ENCODE measurements at regions not wholly inside any gene's neighbourhood (a gene's known extent, or its start where the extent isn't known, plus 50 kb on each side); places are given as distances from the start of the nearest gene placed in this dataset.

DNA sequence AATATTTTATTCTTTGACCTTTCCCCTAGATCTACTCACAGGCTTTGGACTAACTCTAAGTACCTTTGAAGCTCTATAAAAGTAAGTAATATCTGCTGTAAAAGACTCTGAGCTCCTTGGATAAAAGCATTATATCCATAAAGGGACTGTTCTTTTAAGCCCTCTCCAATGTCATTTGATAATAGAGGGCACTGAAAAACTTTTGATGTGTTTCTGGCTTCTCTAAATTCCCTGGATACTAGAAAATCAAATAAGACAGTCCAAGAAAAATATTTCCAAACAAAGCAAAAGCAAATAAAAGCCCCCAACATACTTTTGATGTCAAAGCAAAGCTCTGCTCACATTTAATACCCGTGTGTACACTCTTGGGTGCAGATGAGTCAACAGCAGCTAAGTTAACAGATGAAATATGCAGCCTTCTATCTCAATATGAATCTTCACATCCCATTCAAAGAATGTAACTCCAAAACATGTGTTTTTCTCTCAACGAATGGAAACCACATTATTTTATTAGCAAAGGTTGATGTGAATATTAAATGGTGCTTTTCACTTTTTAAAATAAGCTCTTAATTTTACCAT, 230.3 kb downstream of the CENPF start:
- no peak overlapping the region for H3K4me3 Mint-ChIP-seq
- no peak for ATAC-seq
- no peak for DNase-seq (ENCODE audit: low spot score)
- H3K9me3 Mint-ChIP-seq = peaks cover 14% of the 10 kb centered on the region
- no peaks in the 10 kb centered on the region for H3K27me3 Mint-ChIP-seq
- no peak overlapping the region for H3K27ac Mint-ChIP-seq
- no peaks in the 10 kb centered on the region for H3K4me1 Mint-ChIP-seq (ENCODE audit: low read depth in 2 of 2)
- H3K36me3 Mint-ChIP-seq = no peaks in the 10 kb centered on the region

- H3K4me3 Mint-ChIP-seq = no peak overlapping the region
- DNase-seq (ENCODE audit: low spot score) (no peak), ATAC-seq (no peak)
- no peaks in the 10 kb centered on the region for H3K4me1 Mint-ChIP-seq (ENCODE audit: low read depth in 2 of 2)
- H3K36me3 Mint-ChIP-seq = no peaks in the 10 kb centered on the region
- peaks cover 12% of the 10 kb centered on the region for H3K9me3 Mint-ChIP-seq
- no peaks in the 10 kb centered on the region for H3K27me3 Mint-ChIP-seq
- no peak overlapping the region for H3K27ac Mint-ChIP-seq
Measured at GRCh38 chr1:214837376-214837775, 234.4 kb downstream of the CENPF start.

DNA sequence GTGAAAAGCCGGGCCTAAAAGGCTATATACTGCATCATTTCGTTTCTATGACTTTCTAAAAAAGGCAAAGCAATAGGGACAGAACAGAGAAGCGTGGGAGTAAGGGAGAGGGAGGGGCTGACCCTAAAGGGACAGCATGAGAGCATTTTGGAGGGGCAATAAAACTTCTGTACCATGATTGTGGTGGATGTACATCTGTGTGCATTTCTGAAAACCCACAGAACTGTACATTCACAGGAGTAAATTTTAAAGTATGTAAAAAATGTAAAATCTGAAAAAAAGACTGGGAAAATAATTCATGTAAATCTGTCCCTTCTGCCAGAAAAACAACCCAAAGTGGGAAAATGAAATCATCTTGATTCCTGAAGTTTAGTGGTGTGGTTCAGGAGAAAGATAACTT, 235.4 kb downstream of the CENPF start:
- H3K27me3 Mint-ChIP-seq = no peaks in the 10 kb centered on the region
- ATAC-seq = no peak
- H3K36me3 Mint-ChIP-seq = no peaks in the 10 kb centered on the region
- H3K27ac Mint-ChIP-seq = no peak overlapping the region
- H3K9me3 Mint-ChIP-seq = peaks cover 10% of the 10 kb centered on the region
- DNase-seq (ENCODE audit: low spot score) = no peak
- H3K4me1 Mint-ChIP-seq (ENCODE audit: low read depth in 2 of 2) = no peaks in the 10 kb centered on the region
- H3K4me3 Mint-ChIP-seq = no peak overlapping the region

DNA sequence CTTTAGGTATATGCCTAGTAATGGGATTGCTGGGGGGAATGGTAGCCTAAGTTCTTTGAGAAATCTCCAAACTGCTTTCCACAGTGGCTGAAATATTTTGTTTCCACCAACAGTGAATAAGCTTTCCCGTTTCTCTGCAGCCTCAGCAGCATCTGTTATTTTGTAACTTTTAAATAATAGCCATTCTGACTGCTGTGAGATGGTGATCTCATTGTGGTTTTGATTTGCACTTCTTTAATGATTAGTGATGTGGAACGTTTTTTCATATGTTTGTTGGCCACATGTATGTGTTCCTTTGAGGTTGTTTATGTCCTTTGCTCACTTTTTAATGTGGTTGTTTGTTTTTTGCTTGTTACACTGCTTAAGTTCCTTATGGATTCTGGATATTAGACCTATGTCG, 237.4 kb downstream of the CENPF start:
- no peak for ATAC-seq
- H3K4me3 Mint-ChIP-seq = no peak overlapping the region

GRCh38 chr1:214842856-214843255, 239.7 kb upstream of the KCNK2 start:
- Mint-ChIP-seq H3K36me3 (no peaks in the 10 kb centered on the region), H3K4me1 (ENCODE audit: low read depth in 2 of 2) (no peaks in the 10 kb centered on the region), H3K9me3 (peaks cover 9% of the 10 kb centered on the region), H3K4me3 (no peak overlapping the region), H3K27ac (no peak overlapping the region), H3K27me3 (no peaks in the 10 kb centered on the region)
- DNase-seq (ENCODE audit: low spot score) = no peak
- ATAC-seq = no peak

More for the DNA sequence above, 237.4 kb downstream of the CENPF start:
- DNase-seq (ENCODE audit: low spot score) = no peak
- peaks cover 15% of the 10 kb centered on the region for H3K9me3 Mint-ChIP-seq
- H3K4me1 Mint-ChIP-seq (ENCODE audit: low read depth in 2 of 2) = no peaks in the 10 kb centered on the region
- H3K36me3 Mint-ChIP-seq = no peaks in the 10 kb centered on the region
- H3K27me3 Mint-ChIP-seq = no peaks in the 10 kb centered on the region
- H3K27ac Mint-ChIP-seq = no peak overlapping the region

DNA sequence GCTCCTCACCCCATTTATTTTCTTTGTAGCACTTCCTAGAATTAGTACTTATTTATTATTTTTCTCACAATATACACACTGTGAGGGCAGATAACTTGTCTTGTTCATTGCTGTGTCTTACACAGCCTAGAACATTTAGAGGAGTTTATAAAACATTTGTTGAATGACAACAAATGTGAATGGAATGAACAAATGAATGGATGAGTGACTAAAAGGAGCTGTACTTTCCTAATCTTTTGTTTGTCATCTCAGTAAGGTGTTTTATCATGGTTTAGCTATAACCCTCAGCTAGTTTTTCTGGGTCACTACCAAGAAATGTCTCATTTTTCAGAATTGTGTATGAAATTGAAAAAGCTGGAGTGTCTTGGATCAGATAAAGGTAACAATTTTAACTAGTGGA, 239.3 kb upstream of the KCNK2 start:
- no peaks in the 10 kb centered on the region for H3K4me1 Mint-ChIP-seq (ENCODE audit: low read depth in 2 of 2)
- no peak overlapping the region for H3K4me3 Mint-ChIP-seq
- no peak overlapping the region for H3K27ac Mint-ChIP-seq
- DNase-seq (ENCODE audit: low spot score) (no peak), ATAC-seq (no peak)
- H3K36me3 Mint-ChIP-seq = no peaks in the 10 kb centered on the region
- peaks cover 9% of the 10 kb centered on the region for H3K9me3 Mint-ChIP-seq
- no peaks in the 10 kb centered on the region for H3K27me3 Mint-ChIP-seq

- no peak overlapping the region for H3K27ac Mint-ChIP-seq
- no peak for DNase-seq (ENCODE audit: low spot score)
- no peaks in the 10 kb centered on the region for H3K36me3 Mint-ChIP-seq
- ATAC-seq = no peak
- H3K27me3 Mint-ChIP-seq = no peaks in the 10 kb centered on the region
- no peak overlapping the region for H3K4me3 Mint-ChIP-seq
- no peaks in the 10 kb centered on the region for H3K4me1 Mint-ChIP-seq (ENCODE audit: low read depth in 2 of 2)
- peaks cover 9% of the 10 kb centered on the region for H3K9me3 Mint-ChIP-seq
Measured at GRCh38 chr1:214844319-214844718, 238.2 kb upstream of the KCNK2 start.

DNA sequence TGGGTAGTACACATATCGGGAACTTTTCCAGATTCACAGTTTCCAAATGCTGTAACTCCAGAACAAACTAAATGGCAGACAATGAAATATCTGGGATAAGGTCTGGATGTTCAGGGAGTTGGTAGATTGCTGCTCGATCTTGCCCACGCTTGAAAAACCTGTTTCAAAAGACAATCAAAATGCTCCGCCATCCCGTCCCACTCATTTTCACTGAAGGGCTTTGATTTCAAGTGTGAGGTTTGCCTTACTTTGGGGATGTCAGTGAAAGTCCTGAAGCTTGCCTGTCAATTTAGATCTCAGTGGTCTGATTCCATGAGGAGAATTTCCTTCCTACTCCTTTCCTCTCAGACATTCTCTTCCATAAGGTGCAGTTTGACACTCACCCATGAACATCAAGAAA, 236.3 kb upstream of the KCNK2 start:
- H3K36me3 Mint-ChIP-seq = no peaks in the 10 kb centered on the region
- H3K9me3 Mint-ChIP-seq = peaks cover 15% of the 10 kb centered on the region
- no peak overlapping the region for H3K4me3 Mint-ChIP-seq
- H3K27ac Mint-ChIP-seq = no peak overlapping the region
- H3K27me3 Mint-ChIP-seq = no peaks in the 10 kb centered on the region
- ATAC-seq (no peak), DNase-seq (ENCODE audit: low spot score) (no peak)
- no peaks in the 10 kb centered on the region for H3K4me1 Mint-ChIP-seq (ENCODE audit: low read depth in 2 of 2)

DNA sequence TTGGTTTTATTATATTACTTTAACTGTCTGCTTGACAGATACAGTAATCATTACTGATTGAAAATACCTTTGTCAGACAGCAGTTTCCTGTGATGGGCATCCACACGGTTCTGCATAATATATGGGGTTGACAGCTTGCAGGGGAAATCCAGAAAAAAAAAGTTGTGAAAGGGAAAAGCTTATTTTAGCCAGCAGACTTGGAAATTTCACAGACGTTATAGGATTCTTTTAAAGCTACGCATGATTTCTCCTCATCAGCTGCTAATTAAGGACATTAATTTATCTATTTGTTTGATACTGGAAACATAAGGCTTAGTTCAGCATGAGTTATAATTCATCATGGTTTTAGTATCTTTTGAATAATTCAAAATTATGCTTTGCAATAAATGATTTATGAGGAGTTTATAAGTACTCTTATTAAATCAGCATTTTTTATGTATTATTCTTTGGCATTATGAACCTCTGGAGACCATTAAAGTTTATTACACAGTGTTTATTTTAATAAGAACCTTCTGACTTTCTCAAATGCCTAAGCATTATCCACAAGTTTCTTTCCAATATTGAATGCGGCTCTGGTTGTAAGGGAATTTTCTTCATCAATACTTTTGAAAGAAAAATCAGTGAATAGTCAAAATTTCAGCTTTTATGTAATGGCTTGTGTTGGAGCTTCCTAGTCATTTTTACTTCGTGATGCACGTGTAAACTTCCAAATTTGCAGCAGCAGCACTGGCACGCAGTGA, 235.3 kb upstream of the KCNK2 start:
- H3K36me3 Mint-ChIP-seq = no peaks in the 10 kb centered on the region
- no peak overlapping the region for H3K4me3 Mint-ChIP-seq
- no peak for ATAC-seq

GRCh38 chr1:214848101-214848500, 234.4 kb upstream of the KCNK2 start:
- no peak for ATAC-seq
- H3K27me3 Mint-ChIP-seq = no peaks in the 10 kb centered on the region
- H3K4me1 Mint-ChIP-seq (ENCODE audit: low read depth in 2 of 2) = no peaks in the 10 kb centered on the region
- H3K4me3 Mint-ChIP-seq = no peak overlapping the region
- no peak overlapping the region for H3K27ac Mint-ChIP-seq
- DNase-seq (ENCODE audit: low spot score) = no peak
- H3K36me3 Mint-ChIP-seq = no peaks in the 10 kb centered on the region
- peaks cover 16% of the 10 kb centered on the region for H3K9me3 Mint-ChIP-seq

More for the DNA sequence above, 235.3 kb upstream of the KCNK2 start:
- Mint-ChIP-seq H3K27me3 (no peaks in the 10 kb centered on the region), H3K4me1 (ENCODE audit: low read depth in 2 of 2) (no peaks in the 10 kb centered on the region), H3K9me3 (peaks cover 16% of the 10 kb centered on the region), H3K27ac (no peak overlapping the region)
- no peak for DNase-seq (ENCODE audit: low spot score)

- DNase-seq (ENCODE audit: low spot score) = no peak
- peaks cover 16% of the 10 kb centered on the region for H3K9me3 Mint-ChIP-seq
- no peaks in the 10 kb centered on the region for H3K4me1 Mint-ChIP-seq (ENCODE audit: low read depth in 2 of 2)
- ATAC-seq = no peak
- no peaks in the 10 kb centered on the region for H3K27me3 Mint-ChIP-seq
- no peak overlapping the region for H3K4me3 Mint-ChIP-seq
- no peaks in the 10 kb centered on the region for H3K36me3 Mint-ChIP-seq
- H3K27ac Mint-ChIP-seq = no peak overlapping the region
Measured at GRCh38 chr1:214850432-214851050, 232.0 kb upstream of the KCNK2 start.

GRCh38 chr1:214853340-214853739, 229.2 kb upstream of the KCNK2 start:
- Mint-ChIP-seq H3K27me3 (no peaks in the 10 kb centered on the region), H3K36me3 (no peaks in the 10 kb centered on the region)
- no peak for DNase-seq (ENCODE audit: low spot score)

DNA sequence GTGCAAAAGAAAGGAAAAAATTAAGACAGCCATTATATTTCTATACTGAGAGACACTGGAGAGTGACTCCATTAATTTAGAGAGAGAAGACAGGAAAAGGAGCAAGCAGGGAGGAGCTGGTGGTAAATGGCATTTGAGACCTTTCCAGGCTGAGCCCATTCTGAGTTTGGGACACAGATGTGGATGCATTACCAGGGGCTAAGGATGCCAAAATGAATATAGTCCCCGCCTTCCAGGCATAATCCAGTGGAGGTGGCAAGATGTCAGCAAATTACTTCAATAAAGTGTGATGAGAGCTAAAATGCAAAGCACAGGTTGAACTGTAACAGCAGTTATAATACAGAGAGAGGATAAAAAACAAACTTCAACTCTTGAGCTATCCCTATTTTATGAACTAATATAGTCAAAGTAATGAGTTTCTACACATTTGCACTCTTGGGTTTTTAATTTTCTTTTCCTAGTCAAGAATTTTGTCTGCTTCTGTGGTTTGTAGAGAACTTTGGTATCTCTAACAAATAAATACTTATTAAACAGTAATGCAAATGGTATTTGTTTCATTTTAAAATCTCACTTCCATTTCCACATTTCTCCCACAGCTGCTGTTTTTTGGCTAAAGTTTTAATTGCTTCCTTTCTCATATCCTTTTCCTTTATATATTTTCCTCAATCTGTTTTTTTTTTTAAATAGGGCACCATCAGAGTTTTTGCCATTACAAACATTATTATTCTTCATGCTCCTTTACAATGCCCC, 228.2 kb upstream of the KCNK2 start:
- Mint-ChIP-seq H3K4me3 (no peak overlapping the region), H3K36me3 (no peaks in the 10 kb centered on the region), H3K9me3 (peaks cover 20% of the 10 kb centered on the region), H3K4me1 (ENCODE audit: low read depth in 2 of 2) (no peaks in the 10 kb centered on the region), H3K27me3 (no peaks in the 10 kb centered on the region), H3K27ac (no peak overlapping the region)
- DNase-seq (ENCODE audit: low spot score) (no peak), ATAC-seq (no peak)

More at GRCh38 chr1:214853340-214853739, 229.2 kb upstream of the KCNK2 start:
- no peaks in the 10 kb centered on the region for H3K4me1 Mint-ChIP-seq (ENCODE audit: low read depth in 2 of 2)
- peaks cover 20% of the 10 kb centered on the region for H3K9me3 Mint-ChIP-seq
- no peak overlapping the region for H3K4me3 Mint-ChIP-seq
- no peak for ATAC-seq
- H3K27ac Mint-ChIP-seq = no peak overlapping the region

GRCh38 chr1:214856843-214857242, 225.7 kb upstream of the KCNK2 start:
- Mint-ChIP-seq H3K4me3 (no peak overlapping the region), H3K27ac (no peak overlapping the region), H3K27me3 (no peaks in the 10 kb centered on the region), H3K9me3 (peaks cover 13% of the 10 kb centered on the region), H3K36me3 (no peaks in the 10 kb centered on the region), H3K4me1 (ENCODE audit: low read depth in 2 of 2) (no peaks in the 10 kb centered on the region)
- ATAC-seq (no peak), DNase-seq (ENCODE audit: low spot score) (no peak)
